HG02610 (cell line): ENCODE measurements at regions not wholly inside any gene's neighbourhood (a gene's known extent, or its start where the extent isn't known, plus 50 kb on each side); places are given as distances from the start of the nearest gene placed in this dataset.
A peak's percentile ranks its signal among the peaks of the same experiment; 100 is the strongest.

Experiments used
- ATAC-seq: cut with Tn5 transposase; IDR thresholded peaks from one replicate; pipeline ENCODE4 v1.9.1; 2021; ENCODE audit warnings: mild to moderate bottlenecking, moderate library complexity; ENCODE audit not compliant: unreplicated experiment

DNA sequence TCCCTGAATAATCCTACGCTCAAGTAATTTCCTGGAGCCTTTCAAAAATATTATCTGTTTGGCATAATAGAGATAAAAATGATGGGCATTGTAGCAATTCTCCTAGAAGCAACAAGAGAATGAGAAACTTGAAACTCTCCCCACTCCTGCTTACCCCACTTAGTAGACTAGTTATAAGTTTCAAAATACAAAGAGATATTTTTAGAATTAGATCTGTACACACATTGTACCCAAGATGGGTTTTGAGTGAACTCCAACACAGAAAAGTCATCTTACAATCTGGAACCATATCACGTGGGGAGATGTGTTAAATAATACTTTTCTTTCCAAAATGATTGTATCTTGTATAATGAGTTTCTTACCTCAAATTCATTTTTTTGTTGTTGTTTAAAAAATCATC, 484.9 kb downstream of the LPIN1 start:
- no peak for ATAC-seq

DNA sequence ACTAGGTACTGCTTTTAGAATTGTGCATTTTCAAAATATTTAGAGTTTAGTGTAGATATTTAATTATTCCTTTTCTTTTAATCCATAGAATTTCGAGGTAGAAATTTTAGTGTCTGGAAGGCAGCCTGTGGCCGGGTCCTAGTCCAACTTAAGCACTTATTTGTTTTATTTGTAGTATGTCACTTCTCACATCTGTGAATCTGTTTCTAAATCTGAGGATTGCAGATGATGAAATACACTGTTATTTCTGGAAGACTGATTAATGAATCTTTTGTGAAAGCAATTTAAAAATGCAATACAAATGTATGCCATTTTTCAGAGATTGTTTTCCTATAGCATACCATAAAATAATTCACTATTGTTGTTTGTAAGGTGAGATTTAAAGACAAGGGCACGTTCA, 483.9 kb upstream of the TRIB2 start:
- ATAC-seq, result no peak

DNA sequence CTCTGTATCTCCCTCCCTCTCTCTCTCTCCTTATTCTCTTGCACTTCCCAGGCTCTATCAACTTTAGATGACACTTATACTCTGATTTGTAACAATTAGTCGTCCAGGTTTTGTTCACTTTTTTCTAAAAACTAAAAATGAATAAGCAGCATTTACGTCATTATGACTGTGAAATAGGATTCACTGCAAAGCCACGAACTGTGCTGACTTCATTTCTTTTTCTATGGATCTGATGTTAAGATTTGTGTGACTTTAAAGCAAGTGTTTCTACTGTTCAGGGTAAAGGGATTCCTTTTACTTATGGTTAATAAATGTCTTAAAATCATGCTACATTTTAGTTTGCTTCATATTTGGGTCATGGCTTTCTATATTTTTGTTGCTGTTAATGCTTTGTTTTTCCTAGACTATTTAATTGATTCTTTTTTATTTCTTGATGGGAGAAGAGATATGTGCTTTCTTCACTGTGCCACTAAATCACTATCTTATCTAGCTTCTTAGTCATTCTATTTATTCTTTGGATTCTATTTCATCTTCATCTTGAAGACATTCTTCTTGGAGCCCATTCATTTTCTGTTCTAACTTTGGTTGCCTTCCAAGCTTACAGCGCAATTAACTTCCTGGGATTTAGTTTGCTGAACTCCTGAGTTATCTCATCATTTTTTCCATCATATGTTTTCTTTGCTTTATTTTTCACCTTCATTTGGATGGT, 480.4 kb upstream of the TRIB2 start:
- ATAC-seq, result no peak

DNA sequence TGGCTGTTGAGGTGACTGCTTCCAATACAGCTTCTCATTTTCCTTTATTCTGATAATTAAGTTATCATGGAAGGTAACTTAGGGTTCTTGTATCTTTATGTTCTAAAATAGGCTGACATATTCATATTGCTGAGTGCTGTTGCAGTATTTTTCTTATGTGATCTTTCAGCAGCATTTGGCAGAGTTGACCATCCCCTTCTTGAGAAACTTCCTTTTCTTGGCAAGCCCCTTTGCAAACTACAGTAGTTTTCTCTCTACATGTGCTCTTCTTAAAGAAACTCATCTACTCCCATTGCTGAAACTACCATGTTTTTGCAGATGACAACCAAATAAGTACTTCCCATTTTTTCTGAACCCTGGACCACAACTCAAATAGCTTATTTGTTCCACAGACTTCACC, 476.5 kb upstream of the TRIB2 start:
- ATAC-seq, result no peak

GRCh38 chr2:12243381-12243780, 473.4 kb upstream of the TRIB2 start:
- no peak for ATAC-seq

- ATAC-seq, result no peak
Measured at GRCh38 chr2:12244070-12244469, 472.7 kb upstream of the TRIB2 start.

DNA sequence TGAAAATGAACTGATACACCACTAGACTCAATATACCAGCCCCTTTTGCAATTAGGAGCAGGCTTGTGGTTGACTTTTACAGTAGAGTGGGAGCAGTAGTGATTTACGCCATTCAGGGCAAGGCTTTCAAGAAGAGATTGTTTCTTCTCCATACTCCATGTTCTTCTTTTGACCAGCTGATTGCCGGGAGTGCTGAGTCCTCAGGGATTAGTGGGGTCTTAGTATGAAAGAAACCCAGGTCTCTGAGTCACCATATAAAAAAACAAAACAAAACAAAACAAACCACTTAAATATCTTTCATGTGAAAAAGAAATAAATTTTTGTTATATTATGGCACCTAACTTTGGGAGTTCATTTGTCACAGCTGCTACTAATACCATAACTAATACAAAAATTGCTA, 465.6 kb upstream of the TRIB2 start:
- no peak for ATAC-seq

- no peak for ATAC-seq
Measured at GRCh38 chr2:12251749-12252148, 465.0 kb upstream of the TRIB2 start.

GRCh38 chr2:12253167-12253778, 463.5 kb upstream of the TRIB2 start:
- ATAC-seq, result no peak

- no peak for ATAC-seq
Measured at GRCh38 chr2:12254280-12254860, 462.4 kb upstream of the TRIB2 start.

DNA sequence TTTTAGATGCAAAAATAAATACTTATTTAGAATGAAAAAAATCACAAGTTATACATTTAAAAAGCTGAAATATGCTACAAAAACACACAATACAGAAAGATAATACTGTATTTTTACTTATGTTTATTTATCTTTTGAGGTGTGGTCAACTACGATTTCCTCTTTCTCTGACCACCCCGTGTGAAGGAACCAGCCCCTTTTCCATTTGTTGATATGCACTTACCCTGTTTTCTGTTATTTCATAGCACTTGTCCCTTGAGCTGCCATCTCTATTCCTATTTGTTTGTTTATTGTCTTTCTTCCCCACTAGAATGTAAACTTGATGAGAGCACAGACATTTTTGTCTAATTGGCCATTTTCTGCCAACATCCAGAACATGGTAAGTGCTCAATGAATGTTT, 460.5 kb upstream of the TRIB2 start:
- ATAC-seq, result no peak

DNA sequence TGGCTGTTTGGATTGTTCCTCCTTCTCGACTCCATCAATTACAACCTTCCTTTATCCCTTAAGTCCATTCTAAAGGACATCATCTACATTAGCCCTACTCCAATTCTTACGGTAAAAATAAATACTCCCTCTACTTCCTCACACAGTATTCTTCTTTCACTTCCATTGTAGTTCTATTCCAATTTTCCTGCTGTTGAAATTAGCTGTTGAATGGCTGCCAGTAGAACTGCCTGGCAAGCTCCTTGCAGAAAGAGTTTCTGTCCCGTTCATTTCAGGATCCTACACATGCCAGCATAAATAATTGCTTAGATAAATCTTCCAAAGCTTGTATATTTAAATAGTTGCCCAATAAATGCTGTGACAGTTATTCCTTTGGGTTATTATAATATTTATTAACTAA, 459.3 kb upstream of the TRIB2 start:
- no peak for ATAC-seq

- ATAC-seq, result no peak
Measured at GRCh38 chr2:12259493-12259892, 457.2 kb upstream of the TRIB2 start.

DNA sequence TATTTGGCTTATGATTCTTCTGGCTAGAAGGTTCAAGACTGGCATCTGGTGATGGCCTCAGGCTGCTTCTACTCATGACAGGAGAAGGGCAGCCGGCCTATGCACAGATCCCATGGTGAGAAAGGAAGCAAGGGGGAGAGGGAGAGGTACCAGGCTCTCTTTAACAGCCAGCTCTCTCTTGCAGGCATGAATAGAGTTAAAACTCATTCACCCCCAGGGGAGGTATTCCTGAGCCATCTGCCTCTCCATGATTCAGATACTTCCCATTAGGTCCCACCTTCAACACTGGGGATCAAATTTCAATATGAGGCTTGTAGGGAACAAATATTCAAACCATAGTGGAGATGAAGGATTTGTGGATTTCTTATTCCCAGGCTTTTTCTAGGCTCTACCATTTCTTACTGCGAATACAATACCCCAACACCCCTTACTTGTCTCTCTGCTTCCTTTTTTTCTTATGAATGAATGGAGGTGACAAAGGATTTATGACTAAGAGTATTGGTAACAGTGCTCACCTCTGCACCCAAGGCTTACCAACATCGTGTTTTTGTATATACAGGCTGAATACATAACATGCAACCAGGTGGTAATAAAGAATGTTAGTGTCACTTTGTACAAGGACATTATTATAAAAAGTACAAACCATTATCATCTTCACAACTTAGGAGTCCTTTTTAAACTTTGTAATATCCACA, 454.6 kb upstream of the TRIB2 start:
- no peak for ATAC-seq

GRCh38 chr2:12262681-12263436, 453.9 kb upstream of the TRIB2 start:
- peak; percentile 84 for ATAC-seq

DNA sequence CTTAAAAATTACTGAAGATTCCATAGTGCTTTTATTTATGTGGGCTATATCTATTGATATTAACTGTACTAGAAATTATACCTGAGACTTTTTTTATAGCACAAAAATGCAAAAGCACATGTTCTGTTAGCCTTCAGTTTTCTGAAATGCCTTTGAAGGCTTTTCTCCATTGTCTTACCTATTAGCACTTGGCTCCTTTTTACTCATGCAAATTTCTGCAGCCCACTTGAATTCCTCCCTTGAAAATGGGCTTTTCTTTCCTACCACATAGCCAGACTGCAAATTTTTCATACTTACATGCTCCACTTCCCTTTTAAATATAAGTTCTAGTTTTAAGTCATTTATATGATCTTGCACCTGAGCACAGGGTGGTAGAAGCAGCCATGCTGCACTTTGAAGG, 453.0 kb upstream of the TRIB2 start:
- ATAC-seq, result no peak

GRCh38 chr2:12264146-12264545, 452.6 kb upstream of the TRIB2 start:
- ATAC-seq, result no peak

- ATAC-seq, result no peak
Measured at GRCh38 chr2:12265646-12266045, 451.1 kb upstream of the TRIB2 start.

- no peak for ATAC-seq
Measured at GRCh38 chr2:12267042-12267441, 449.7 kb upstream of the TRIB2 start.

DNA sequence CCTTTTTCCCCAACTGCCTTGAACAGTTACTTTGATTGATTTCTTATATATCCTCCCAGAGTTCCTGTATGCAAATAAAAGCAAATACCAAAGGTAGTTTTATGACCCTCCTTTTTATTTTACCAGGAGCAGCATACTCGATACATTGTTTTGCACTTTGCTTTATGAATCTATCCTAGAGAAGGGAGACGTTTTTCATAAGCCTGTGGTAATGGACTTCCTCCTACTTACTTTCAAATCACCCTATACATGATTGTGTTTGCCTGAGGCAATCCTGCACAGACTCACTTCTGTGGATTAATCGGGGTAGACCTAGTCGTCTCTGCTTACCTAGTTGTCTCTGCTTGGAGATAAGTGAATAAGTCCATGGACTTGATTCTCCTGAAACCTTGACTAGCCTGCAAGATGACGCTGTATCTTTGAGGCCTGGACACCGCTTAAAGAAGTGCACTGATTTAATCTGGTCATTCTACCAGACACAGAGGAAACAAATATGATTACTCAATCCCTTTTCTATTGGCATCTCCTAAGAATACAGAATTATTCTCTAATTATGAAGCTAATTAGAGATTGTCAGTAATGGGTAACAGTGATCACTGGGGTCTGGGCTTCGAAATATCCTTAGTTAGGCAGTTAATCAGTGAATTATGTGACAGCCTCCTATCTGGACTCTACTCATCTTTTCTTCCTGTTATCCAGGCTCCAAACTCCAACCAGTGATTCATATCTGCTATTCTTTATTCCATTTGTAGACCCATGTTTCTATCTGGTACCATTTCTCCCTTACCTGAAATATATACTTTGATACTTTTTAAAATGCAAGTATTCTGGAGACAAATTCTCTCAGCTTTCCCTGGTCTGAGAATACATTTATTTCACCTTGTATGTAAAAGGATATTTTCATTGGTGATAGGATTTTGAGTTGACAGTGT, 447.4 kb upstream of the TRIB2 start:
- ATAC-seq, result no peak
